GM18861 (cell line): ENCODE measurements at regions not wholly inside any gene's neighbourhood (a gene's known extent, or its start where the extent isn't known, plus 50 kb on each side); places are given as distances from the start of the nearest gene placed in this dataset.

Experiments used
- ATAC-seq: cut with Tn5 transposase; IDR thresholded peaks from one replicate; pipeline ENCODE4 v1.9.1; 2021; ENCODE audit not compliant: unreplicated experiment

GRCh38 chr5:167598166-167598565 is 693.3 kb upstream of the WWC1 start:
- no peak for ATAC-seq

GRCh38 chr5:167602067-167602466 is 689.4 kb upstream of the WWC1 start:
- ATAC-seq, result no peak

GRCh38 chr5:167603135-167603534 is 688.3 kb upstream of the WWC1 start:
- ATAC-seq, result no peak

DNA sequence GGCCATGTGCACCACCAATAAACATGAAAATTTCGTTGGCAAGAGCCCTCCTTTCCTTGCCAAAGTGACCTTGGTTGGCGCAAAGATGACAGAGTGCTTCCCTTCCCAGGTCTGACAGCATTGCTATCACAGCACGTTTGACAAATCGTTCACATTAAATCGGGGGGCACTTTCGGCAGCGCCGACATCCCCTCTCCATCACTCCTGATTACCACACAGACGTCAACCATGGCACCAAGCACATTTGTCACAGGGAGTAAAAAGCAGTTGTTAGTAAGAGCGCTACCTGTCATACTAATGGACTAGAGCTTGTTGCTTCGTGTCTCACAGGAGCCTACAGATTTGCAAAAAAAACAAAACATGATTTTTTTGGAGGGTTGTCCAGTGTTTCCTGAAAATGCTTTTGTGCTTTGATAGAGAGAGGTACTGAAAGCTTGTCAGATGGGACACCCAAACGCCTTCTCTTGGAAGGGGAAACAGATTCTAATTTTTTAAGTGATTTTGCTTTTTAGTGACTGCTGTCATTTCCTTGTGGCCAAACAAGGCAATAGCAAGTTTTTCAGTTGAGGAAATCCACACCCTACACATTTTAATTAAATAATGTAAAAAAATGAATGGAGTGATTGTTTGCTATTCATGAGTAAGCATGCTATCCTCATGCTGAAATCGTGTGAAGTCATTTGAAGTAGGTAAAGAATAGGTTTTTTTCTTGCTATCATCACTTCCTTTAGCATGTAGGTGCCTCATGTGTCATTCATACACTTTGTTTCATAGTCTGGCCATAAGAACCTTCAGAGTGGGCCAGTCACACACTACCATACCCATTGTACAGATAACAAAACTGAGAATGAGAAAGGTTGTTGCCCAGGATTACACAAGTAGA is 682.8 kb upstream of the WWC1 start:
- no peak for ATAC-seq

GRCh38 chr5:167614294-167615021 is 677.0 kb upstream of the WWC1 start:
- ATAC-seq, result no peak

DNA sequence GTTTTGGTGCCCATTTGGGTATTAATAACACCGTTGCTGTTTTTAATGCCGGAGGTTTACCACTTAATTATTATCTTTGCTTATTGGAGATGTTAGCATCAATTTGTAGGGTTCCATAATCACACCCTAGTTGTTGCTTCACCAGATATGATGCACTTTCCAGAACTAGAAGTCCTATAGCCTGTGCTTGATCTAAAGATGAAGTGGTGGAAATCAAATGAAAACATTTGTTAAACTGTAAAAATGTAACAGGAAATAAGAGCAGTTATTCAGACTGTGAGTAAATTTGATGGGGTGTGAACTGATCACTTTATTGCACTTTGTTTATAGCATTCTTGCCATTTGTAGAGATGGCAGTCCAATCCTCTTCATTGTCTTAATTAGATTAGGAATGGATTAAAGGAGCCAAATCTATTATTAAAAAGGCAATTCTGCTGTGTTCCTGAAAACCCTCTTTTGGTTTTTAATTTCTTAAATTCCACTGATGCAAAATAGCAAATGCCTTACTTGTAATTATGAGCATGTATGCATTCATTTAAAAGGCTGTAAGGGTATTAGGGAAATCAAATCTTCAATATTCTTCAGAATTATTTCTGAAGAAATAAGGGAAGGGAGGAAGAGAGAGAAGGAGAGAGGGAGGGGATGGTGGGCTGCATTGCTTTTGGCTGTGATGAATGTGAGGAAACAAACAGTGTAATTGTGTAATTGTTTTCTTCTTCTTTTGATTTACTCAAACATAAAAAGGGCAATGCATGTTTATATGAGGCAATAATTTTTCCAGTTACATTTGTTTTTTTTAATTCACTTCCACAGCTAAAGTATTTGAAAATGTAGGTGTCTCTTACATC is 675.2 kb upstream of the WWC1 start:
- no peak for ATAC-seq

- ATAC-seq, result no peak
Observed at GRCh38 chr5:167623354-167623753, 668.1 kb upstream of the WWC1 start.

GRCh38 chr5:167624053-167624452 is 667.4 kb upstream of the WWC1 start:
- no peak for ATAC-seq

DNA sequence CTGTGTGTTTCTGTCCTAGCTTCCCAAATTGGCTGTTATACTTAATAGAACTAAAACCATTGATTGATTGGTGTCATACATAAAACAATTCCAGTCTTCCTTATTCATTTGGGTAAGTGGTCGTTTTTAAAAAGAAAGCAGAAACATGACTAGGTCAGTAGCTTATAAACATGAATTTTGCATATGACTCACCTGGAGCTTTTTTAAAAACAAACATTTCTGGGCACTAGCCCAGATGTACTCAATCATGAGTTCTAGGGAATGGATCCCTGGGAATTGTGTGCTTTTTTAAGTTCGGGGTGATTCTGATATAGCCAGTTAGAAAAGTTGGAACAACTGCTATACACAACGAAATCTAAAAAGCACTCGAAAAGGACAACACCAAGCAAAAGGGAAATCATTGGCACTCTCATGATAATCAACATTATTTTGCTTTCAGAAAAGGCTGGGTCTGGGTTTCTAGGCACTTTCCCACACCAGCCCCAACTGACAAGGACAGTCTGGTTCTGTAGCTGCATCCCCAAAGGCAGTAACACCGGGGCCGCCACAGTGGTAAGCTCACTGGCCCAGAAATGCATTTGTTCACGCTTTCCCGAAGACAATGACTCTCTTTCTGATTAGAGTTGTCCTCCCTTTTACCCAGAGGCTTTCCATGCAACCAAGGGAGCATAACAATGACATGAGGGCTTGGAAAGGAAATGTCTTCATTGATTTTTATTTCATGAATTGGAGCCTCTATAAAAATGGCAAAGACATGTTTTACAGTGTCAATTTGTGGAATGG is 664.9 kb upstream of the WWC1 start:
- ATAC-seq, result no peak

- ATAC-seq, result no peak
Observed at GRCh38 chr5:167629634-167630033, 661.8 kb upstream of the WWC1 start.

- no peak for ATAC-seq
Observed at GRCh38 chr5:167631191-167631590, 660.3 kb upstream of the WWC1 start.

DNA sequence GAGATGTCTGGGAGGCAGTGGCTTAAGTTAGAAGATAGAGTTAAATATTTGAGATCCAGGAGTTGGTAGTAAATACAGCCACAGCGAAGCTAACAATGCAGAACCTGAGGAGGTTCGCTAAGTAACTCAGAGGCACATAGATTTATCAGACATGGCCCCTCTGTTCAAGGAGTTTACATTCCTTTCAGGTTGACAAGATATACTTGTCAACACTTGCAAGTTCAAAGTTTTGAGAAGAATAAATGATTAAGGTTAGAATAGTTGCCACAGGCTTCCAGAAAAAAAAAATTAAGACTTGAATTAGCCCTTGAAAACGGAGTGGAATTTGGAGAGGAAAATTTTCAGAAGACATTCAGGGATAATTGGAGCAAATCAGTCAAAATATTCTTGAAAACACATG is 658.3 kb upstream of the WWC1 start:
- ATAC-seq, result no peak

DNA sequence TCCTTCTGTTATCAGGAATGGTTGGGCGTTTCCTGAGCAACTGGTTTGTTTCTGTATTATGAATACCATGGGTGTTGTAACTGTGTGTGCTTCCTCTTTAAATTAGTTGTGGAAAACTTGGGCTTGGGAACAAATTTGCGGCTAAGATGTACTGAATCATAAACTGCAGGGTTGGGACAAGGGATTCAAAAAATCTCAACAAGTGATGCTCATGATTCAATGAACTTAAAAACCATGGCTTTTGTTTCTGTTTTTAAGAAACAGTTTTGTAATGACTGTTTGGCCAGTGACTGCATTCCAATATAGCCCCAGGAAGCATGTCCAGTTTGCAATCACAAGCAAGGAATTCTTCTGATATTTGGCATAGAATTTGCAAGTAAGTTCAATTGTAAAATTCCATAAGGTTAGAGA is 657.5 kb upstream of the WWC1 start:
- ATAC-seq, result no peak

- ATAC-seq, result no peak
Observed at GRCh38 chr5:167634432-167634831, 657.0 kb upstream of the WWC1 start.

- no peak for ATAC-seq
Observed at GRCh38 chr5:167638816-167639215, 652.6 kb upstream of the WWC1 start.

DNA sequence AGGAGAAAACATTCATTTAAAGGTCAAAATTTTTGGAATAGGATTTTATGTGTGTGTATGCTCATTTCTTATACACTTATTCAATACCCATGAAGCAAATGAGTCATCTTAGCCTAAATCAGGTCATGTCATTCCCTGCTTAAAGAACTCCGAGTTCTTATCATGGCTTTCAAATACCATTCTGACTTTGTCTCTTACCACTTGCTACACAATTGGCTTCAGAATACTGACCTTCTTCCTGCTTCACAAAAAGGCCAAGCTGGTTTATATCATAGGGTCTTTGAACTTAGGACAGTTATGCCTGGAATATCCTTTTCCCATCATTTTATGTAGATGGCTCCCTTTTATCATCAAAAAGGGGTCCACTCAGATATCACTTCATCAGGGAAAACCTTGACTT is 652.2 kb upstream of the WWC1 start:
- no peak for ATAC-seq

GRCh38 chr5:167639766-167640165 is 651.7 kb upstream of the WWC1 start:
- ATAC-seq, result no peak

DNA sequence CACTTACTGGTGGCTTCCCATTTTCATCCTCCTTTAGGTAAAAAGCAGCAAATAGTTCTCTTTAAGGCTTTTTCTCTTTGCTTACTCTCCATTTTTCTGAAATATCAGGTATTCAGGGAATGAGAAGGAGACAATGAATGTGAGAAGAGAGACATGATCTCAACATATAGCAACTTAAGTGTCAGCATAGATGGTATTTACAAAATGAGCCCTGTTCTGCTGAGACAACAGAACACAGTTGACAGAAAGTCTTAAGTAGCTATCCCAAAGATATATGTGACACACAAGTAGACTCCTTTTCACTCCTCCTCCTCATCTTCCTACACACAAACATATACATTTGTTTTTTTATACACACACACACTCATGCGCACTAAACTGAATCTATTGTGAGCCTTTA is 649.3 kb upstream of the WWC1 start:
- no peak for ATAC-seq

DNA sequence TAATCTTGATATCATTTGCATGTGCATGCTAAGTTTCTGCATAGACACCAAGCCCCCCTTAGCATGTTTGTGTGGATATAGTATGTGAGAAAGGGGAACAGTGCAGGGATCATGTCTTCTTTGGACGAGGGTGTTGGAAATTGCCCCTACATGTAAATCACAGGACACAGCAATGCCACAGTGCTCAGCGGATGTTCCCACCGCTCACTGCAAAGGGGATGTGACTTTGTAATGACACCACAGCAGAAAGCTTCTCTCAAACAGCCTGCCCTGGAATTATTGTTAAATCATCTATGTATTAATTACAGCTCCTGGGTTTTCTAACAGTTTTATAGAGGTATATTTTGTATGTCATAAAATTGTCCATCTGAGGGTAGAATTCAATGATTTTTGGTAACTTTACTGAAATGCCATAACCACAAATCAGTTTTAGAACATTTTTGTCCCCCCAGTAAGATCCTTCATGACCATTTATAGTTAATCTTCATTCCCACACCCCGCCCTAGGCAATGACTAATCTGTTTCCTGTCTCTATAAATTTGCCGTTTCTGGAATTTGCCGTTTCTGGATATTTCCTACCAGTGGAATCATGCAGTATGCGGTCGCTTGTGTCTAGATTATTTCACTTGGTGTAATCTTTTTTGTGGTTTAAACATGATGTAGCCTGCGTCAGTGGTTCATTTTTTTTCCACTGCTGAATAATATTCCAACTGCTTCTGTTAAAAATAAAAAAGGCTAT is 648.5 kb upstream of the WWC1 start:
- no peak for ATAC-seq
